MG63 (cell line): ENCODE measurements at regions not wholly inside any gene's neighbourhood (a gene's known extent, or its start where the extent isn't known, plus 50 kb on each side); places are given as distances from the start of the nearest gene placed in this dataset.

Experiments used
- DNase-seq: peaks from one replicate; pipeline ENCODE4 v3.0.0-alpha.2; 2020
- H3K27me3 ChIP-seq: fragments of 250-450 bp; sonication (Bioruptor Pico); 2 replicates; pipeline ENCODE4 v1.5.1; 2020; ENCODE audit warnings: mild to moderate bottlenecking, moderate library complexity
- H3K36me3 ChIP-seq: fragments of 250-450 bp; sonication (Bioruptor Pico); 2 replicates; pipeline ENCODE4 v1.5.1; 2020; ENCODE audit warnings: mild to moderate bottlenecking, moderate library complexity
- H3K4me3 ChIP-seq: fragments of 250-450 bp; sonication (Bioruptor Pico); 2 replicates; pipeline ENCODE4 v1.5.1; 2020; ENCODE audit warnings: mild to moderate bottlenecking, moderate library complexity
- H3K9me3 ChIP-seq: fragments of 250-450 bp; sonication (Bioruptor Pico); 2 replicates; pipeline ENCODE4 v1.5.1; 2020; ENCODE audit warnings: mild to moderate bottlenecking, moderate library complexity

- DNase-seq = no peak
- no peak overlapping the region for H3K4me3 ChIP-seq
- no peaks in the 10 kb centered on the region for H3K36me3 ChIP-seq
- no peaks in the 10 kb centered on the region for H3K27me3 ChIP-seq
- H3K9me3 ChIP-seq = no peaks in the 10 kb centered on the region
These were observed 1248.9 kb upstream of the MIR17HG start for GRCh38 chr13:90098577-90098976.

- no peaks in the 10 kb centered on the region for H3K27me3 ChIP-seq
- no peak overlapping the region for H3K4me3 ChIP-seq
- H3K36me3 ChIP-seq = no peaks in the 10 kb centered on the region
- DNase-seq = no peak
- H3K9me3 ChIP-seq = no peaks in the 10 kb centered on the region
These were observed 1247.6 kb upstream of the MIR17HG start for GRCh38 chr13:90099847-90100246.

GRCh38 chr13:90103099-90103784 lies 1244.2 kb upstream of the MIR17HG start:
- H3K27me3 ChIP-seq = no peaks in the 10 kb centered on the region
- H3K4me3 ChIP-seq = no peak overlapping the region
- H3K9me3 ChIP-seq = no peaks in the 10 kb centered on the region
- H3K36me3 ChIP-seq = no peaks in the 10 kb centered on the region
- DNase-seq = no peak

- no peak for DNase-seq
- Histone ChIP-seq H3K4me3 (no peak overlapping the region), H3K27me3 (no peaks in the 10 kb centered on the region), H3K9me3 (no peaks in the 10 kb centered on the region), H3K36me3 (no peaks in the 10 kb centered on the region)
These were observed 1242.7 kb upstream of the MIR17HG start for GRCh38 chr13:90104764-90105163.

DNA sequence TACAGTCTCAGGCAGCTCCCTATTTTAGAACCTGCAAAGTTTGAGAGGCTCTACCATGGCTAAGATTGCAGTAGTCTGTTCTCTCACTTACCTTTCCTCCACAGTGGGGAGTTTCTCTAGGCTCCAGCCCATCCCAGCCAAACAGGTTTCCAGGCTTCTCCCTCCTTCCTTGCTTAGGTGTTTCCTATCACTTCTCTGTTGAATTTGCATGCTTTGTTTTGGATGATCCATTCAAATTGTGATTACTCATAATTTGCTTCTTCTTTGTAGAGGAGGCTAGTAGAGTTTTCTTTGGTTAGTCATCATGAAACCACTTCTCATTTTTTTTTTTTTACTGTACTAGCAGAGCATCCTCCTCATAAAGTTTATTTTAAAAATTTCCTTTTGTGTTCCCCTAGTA lies 1242.2 kb upstream of the MIR17HG start:
- no peaks in the 10 kb centered on the region for H3K36me3 ChIP-seq
- H3K4me3 ChIP-seq = no peak overlapping the region
- no peak for DNase-seq
- H3K27me3 ChIP-seq = no peaks in the 10 kb centered on the region
- no peaks in the 10 kb centered on the region for H3K9me3 ChIP-seq

DNA sequence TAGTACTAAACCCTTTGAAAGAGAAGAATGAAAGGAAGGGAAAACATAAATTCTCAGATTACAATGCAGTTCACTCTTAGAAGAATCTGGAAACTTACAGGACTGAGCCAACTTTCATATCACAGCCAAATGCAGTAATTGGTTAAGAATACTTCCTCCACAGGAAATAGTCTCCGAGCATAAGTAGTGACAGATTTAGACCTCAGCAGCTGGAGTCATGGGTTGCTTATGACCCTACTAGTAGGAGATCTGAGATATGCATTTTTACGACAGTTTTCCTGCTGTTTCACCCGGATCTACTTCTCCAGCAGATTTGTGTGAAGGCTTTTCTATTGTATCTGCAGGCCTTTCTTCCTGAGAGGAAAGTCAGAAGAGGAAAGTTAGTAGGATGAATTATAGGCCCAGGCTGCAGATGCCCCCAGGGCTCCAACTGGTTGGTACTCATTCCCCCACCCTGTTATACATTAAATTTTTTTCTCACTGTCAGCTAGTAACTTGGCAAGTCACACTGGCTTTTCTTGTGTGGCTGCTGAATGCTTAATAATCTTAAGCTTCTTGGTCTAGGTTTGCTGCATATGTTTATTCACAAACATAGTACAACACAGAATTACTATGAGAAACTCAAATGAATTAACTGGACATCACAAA lies 1241.5 kb upstream of the MIR17HG start:
- DNase-seq = no peak
- no peaks in the 10 kb centered on the region for H3K9me3 ChIP-seq
- no peaks in the 10 kb centered on the region for H3K27me3 ChIP-seq
- no peaks in the 10 kb centered on the region for H3K36me3 ChIP-seq
- H3K4me3 ChIP-seq = no peak overlapping the region

- DNase-seq = no peak
- H3K9me3 ChIP-seq = no peaks in the 10 kb centered on the region
- no peak overlapping the region for H3K4me3 ChIP-seq
- H3K27me3 ChIP-seq = no peaks in the 10 kb centered on the region
- no peaks in the 10 kb centered on the region for H3K36me3 ChIP-seq
These were observed 1239.8 kb upstream of the MIR17HG start for GRCh38 chr13:90107661-90108060.

DNA sequence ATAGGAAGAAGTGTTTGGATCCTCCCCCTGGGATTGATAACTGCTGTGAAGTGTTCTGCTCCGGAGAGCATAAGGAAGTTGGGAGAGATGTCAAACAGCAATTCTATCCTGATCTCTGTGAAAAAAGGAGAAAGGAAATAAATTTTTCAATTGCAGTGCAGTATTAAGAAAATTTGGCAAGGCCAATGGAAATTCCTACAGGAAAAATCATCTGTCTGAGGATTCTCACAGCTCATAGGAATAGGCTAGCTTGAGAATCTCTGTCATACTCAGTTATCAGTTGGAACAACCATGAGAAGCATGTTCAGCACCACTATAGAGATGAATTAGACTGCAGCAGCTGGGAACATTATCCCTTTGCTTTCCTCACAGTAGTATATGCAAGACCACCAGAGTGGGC lies 1238.9 kb upstream of the MIR17HG start:
- Histone ChIP-seq H3K4me3 (no peak overlapping the region), H3K27me3 (no peaks in the 10 kb centered on the region), H3K36me3 (no peaks in the 10 kb centered on the region), H3K9me3 (no peaks in the 10 kb centered on the region)
- no peak for DNase-seq

DNA sequence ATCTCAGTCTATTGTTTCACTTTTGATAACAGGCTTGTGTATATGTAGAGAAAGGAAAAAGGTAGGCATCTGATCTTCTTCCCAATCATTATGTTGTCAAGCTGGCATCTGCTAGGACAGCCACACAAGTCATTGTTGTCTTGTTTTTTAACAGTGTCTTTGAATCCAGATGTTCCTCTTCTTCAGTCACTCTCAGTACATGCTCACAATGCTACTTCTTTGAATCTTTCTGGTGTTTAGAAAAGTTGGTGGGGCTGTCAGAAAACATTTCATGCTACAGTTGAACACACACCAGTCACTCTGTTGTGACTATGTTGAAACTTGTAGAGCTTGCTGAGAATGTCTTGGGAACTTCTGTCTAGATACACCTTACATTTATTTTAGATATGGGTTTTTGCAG lies 1231.4 kb upstream of the MIR17HG start:
- Histone ChIP-seq H3K27me3 (no peaks in the 10 kb centered on the region), H3K9me3 (no peaks in the 10 kb centered on the region), H3K4me3 (no peak overlapping the region), H3K36me3 (no peaks in the 10 kb centered on the region)
- no peak for DNase-seq

DNA sequence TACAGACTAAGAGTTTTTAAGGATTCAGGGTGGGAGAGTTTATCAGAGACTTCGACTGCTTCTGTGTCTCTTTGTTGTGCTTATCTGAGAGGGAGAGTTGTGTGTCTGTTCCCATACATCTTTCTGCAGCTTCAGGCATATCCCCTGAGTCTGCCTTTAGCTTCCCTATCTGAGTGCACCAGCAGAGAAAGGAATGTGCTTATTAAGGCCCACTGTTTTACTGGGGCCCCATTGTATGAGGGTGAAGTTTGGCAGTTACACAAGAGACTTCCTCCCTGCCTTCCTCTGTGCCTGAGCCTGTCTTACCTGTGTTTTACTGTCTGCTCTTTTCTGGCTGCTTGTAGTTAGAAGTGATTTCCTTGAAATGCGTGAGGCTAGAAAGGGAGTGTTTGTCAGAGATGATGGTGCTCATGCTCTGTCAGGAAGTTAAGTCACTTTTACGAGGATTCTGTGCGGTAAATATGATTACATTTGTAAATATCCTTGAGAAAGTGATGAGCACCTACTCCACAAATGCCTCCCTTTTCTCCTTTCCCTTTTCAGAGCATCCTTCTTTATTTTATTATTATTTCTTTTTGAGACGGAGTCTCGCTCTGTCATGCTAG lies 1228.9 kb upstream of the MIR17HG start:
- DNase-seq = no peak

DNA sequence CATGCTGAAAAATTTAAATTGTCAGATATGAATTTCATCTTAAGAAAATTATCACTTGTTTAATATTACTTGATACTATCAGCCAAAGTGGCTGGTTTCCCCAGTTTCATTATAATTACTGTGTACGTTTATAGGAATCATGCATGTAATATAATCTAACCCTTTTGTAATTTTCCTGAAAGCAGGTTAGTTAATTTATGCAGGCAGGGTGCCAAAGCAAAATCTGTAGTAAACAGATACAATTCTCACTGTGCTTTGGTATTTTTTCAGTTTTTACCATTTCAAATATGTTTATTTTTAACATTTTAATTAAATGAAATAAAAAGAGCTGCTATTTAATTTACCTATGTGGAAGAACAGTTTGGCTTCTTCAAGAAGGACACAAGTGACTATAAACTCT lies 1227.5 kb upstream of the MIR17HG start:
- H3K4me3 ChIP-seq = no peak overlapping the region
- no peaks in the 10 kb centered on the region for H3K27me3 ChIP-seq
- H3K9me3 ChIP-seq = no peaks in the 10 kb centered on the region
- no peaks in the 10 kb centered on the region for H3K36me3 ChIP-seq
- no peak for DNase-seq

More for the DNA sequence above, 1228.9 kb upstream of the MIR17HG start:
- Histone ChIP-seq H3K36me3 (no peaks in the 10 kb centered on the region), H3K9me3 (no peaks in the 10 kb centered on the region), H3K27me3 (no peaks in the 10 kb centered on the region), H3K4me3 (no peak overlapping the region)

GRCh38 chr13:90121784-90122183 lies 1225.7 kb upstream of the MIR17HG start:
- no peak overlapping the region for H3K4me3 ChIP-seq
- no peaks in the 10 kb centered on the region for H3K27me3 ChIP-seq
- H3K9me3 ChIP-seq = no peaks in the 10 kb centered on the region
- no peak for DNase-seq
- no peaks in the 10 kb centered on the region for H3K36me3 ChIP-seq

DNA sequence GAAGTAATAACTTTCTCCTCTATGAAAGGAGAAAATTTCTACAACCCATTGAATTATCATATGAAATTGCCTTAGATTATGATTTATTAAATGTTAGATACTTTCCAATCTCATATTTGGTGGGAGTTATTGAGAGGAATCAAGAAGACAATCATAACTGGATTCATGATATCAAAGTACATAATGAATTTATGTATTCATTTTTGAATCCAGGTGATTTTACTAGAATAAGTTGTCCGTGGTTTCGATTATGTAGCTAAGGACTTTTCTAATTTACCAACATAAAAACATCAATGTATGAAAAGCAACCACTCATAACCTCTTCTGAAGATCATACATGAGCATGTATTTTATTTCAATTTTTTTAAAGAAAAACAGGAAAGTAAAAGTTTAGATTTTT lies 1225.0 kb upstream of the MIR17HG start:
- Histone ChIP-seq H3K9me3 (no peaks in the 10 kb centered on the region), H3K36me3 (no peaks in the 10 kb centered on the region), H3K4me3 (no peak overlapping the region), H3K27me3 (no peaks in the 10 kb centered on the region)
- no peak for DNase-seq

DNA sequence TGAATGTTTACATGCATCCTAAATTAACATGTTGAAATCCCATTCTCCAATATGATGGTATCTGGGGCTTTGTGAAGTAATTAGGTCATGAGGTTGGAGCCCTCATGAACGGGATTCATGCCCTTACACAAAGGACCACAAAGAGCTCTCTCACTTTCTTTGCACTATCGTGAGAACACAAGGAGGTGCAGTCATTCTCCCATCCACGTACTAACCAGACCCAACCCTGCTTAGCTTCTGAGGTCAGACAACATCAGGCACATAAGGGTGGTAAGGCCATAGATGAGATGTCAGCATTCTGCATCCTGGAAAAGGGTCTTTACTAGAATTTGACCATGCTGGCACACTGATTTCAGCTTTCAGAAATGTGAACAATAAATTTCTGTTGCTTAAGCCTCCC lies 1211.9 kb upstream of the MIR17HG start:
- no peak for DNase-seq
- no peak overlapping the region for H3K4me3 ChIP-seq
- no peaks in the 10 kb centered on the region for H3K27me3 ChIP-seq
- peaks cover 1% of the 10 kb centered on the region; the same call in 1 of the 2 replicates for H3K9me3 ChIP-seq
- H3K36me3 ChIP-seq = no peaks in the 10 kb centered on the region

DNA sequence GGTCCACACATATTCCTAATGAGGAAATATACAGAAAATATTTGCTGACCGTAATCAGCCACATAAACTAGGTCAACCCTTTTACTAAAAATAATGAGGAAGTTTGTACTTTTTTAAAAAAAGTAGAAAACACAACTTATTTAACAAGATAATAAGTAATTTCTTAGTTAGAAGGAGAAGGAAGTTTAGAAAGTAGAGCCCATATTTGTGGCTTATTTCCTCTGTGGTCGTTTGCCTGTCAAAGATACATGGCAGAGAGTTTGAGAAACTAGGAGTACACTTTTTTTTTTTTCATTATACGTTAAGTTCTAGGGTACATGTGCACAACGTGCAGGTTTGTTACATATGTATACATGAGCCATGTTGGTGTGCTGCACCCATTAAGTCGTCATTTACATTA lies 1205.2 kb upstream of the MIR17HG start:
- H3K4me3 ChIP-seq = no peak overlapping the region
- H3K9me3 ChIP-seq = no peaks in the 10 kb centered on the region; the same call in 1 of the 2 replicates
- H3K36me3 ChIP-seq = no peaks in the 10 kb centered on the region
- no peak for DNase-seq
- no peaks in the 10 kb centered on the region for H3K27me3 ChIP-seq

DNA sequence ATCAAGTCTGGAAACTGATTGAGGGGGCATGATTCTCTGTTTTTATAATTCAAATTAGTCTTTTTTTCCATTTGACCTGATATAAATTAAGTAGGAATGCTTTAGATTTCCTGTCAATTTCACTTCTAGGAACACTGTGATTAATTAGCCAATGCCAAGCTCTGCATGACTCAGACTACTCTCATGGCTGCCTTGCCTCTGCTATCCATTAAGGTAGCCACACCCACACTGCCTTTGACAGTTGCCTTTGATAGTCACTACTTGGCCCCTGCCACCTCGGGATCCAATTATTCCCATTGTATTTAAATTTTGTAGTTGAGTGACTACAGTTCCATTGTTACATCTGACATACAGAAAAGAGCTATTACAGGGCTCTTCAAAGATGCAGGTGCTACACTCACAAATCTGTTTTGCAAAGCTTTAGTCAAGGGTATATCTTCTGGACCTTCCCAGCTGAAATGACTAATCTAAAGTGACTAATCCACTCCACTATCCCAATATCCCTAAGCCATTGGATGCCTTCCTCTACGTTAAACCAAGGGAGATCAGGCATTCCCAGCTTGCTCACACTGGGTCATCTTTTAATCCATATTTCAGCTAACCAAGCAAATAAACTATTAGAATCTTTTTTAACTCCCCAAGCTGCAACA lies 1193.1 kb upstream of the MIR17HG start:
- Histone ChIP-seq H3K27me3 (no peaks in the 10 kb centered on the region), H3K9me3 (no peaks in the 10 kb centered on the region), H3K4me3 (no peak overlapping the region), H3K36me3 (no peaks in the 10 kb centered on the region)
- DNase-seq = peak; percentile 7

DNA sequence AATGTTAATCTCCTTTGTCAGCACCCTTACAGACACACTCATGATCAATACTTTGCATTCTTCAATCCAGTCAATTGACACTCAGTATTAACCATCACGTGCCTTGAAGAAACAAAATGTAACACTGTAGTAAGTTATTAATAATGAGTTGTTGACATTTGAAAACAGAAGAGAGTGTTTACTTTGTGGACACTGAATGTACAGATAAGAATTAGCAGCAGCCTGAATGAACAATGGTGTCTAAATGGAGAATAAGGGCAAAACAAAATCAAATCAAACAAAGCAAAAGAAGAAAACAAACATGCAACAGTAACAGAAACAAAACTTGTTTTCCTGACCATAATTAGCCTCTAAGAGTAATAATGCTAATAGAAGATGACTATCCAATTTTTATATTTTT lies 1191.1 kb upstream of the MIR17HG start:
- no peak overlapping the region for H3K4me3 ChIP-seq
- no peaks in the 10 kb centered on the region for H3K36me3 ChIP-seq
- H3K27me3 ChIP-seq = no peaks in the 10 kb centered on the region
- H3K9me3 ChIP-seq = no peaks in the 10 kb centered on the region
- no peak for DNase-seq
